Brain pericyte (primary cell): ENCODE measurements at regions not wholly inside any gene's neighbourhood (a gene's known extent, or its start where the extent isn't known, plus 50 kb on each side); places are given as distances from the start of the nearest gene placed in this dataset.

ENCODE experiments used
- DNase-seq: peaks from one replicate; pipeline ENCODE4 v3.0.0-alpha.2; 2012; ENCODE audit warnings: low read depth, low spot score

DNA sequence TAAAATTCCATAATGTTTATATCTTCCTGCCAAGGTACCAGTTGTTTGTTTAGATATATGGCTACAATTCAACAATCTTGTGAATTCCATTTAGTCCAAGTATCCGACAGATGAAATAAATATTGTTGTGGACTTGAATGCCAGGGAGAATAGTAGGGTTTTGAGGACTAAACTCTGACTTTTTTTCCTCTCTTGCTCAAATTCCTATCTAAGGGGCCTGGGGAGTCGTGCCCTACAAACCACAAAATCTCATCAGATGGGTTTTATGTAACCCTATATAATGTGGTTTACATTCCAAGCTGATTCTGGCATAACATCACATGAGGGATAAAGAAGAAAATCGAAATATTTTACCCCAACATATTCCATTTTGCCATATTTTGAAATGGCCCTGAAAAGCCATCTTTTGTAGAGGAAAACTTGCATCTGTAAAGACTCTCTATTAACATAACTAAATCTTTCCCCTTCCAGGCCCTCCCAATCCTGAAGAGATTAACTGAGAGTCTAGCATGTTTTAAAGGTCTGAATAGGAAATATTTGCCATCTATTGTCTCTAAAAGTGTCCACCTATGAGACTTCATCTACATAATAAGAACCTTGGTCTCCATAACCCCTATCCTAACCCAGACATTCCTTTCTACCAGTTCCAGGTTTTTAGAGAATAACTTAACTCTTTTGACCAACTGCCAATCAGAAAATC lies 184.7 kb upstream of the KITLG start:
- DNase-seq = no peak

DNA sequence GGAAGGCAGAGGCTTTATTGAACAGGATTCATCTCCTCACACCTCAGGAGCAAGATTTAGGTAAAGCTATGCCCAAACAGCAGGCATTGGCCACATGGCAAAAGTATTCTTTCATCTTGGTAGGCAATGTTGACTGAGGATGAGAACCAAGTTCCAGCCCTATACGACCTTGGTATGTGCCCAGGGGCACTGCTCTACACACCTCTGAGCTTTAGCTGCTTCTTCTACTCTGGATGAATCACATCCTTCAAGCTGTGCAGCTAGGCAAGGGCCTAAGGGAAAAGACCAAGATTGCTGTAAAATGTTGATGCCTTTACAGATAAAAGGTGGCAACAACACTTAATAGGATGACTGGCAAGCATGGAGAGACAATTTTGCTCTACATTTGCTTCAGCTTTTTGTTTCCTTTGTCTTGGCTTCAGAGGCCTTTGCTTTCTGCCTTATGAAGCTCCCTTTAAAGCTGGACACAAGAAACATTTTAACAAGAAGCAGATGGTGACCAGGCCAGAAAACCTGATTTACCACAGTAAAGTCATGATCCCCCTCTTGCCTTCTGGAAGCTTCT lies 183.3 kb upstream of the KITLG start:
- no peak for DNase-seq

- no peak for DNase-seq
Measured at GRCh38 chr12:88758176-88758575, 177.9 kb upstream of the KITLG start.

DNA sequence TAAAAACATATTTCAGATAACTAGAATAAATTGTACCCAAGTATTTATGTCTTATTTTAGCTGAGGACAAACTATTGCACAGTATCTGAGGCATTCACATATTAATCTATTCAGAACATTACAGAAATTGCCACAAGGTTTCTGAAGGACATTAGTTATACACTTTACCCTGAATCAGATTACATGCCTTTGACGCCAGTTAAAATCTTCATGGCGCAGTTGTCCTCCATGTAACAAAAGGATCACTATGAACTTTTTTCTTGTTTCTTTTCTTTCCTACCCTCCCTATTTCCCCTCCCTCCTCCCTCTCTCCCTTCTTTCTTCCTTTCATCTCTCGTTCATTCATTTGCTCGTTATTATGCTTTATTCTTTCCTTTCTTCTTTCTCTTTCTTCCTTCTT lies 176.6 kb upstream of the KITLG start:
- no peak for DNase-seq

GRCh38 chr12:88756153-88756552 lies 175.9 kb upstream of the KITLG start:
- DNase-seq = no peak

- DNase-seq = no peak
Measured at GRCh38 chr12:88753707-88754106, 173.4 kb upstream of the KITLG start.

GRCh38 chr12:88753066-88753465 lies 172.8 kb upstream of the KITLG start:
- DNase-seq = no peak

- DNase-seq = no peak
Measured at GRCh38 chr12:88752183-88752582, 171.9 kb upstream of the KITLG start.

DNA sequence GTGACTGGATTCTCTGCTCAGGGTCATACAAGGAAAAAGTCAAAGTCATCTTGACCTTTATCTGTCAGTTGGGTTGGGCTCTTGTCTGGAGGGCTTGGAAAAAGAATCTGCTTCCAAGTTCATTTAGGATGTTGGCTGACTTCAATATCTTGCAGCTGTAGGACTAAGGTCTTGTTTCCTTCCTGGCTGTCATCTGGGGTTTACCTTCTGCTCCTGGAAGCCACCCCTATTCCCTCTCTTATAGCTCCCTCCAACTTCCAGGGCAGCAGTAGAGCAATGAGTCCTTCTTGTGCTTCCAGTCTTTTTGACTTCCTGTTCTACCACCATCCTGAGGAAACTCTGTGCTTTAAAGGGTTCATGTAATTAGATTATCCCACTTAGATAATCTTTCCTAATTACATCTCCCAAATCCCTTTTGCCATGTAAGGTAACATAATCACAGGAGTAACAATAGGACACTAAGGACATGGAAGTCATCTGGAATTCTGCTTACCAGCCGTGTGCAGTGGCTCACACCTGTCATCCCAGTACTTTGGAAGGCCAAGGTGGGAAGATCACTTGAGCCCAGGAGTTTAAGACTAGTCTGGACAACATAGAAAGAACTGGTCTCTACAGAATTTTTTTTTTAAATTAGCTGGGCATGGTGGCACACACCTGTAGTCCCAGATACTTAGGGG lies 170.7 kb upstream of the KITLG start:
- no peak for DNase-seq

- DNase-seq = no peak
Measured at GRCh38 chr12:88746386-88746785, 166.1 kb upstream of the KITLG start.

GRCh38 chr12:88743946-88744685 lies 163.8 kb upstream of the KITLG start:
- no peak for DNase-seq

DNA sequence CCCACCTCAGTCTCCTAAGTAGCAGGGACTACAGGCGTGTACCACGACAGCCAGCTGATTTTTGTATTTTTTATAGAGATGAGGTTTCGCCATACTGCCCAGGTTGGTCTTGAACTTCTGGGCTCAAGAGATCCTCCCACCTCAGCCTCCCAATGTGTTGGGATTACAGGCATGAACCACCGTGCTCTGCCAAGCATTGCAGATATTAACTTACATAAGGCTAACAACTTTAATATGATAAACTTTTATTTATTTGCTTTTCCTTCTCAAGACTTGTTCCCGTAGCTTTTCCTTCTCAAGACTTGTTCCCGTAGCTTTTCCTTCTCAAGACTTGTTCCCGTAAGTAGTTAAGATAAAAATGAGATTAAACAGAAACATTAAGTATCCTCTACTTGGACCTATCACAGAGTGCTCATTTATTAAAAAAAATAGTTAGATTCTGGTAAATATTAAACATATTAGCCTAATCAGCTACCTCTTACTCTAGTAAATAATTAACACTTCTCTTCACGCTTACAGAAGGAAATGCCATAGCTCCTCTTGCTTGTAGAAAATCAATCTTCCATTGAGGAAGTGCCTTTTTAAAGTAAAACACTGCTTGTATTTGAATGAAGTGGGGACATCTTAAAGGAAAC lies 157.7 kb upstream of the KITLG start:
- DNase-seq = no peak

DNA sequence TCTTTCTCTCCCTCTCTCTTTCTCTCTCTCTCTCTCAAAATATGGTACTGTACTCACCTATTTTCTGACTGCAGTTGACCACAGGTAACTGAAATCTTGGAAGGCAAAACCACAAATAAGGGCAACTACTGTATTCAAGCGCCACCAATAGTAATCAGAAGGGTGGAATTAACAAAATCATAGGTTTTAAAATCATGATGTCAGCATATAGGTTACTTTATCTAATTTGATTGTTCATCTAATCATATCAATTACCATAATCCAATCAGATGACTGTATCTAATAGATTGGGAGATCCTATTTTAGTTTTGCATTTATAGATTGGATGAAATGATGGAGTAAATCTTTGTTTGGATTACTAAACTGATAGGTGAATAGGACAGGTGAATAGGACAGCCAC lies 155.8 kb upstream of the KITLG start:
- no peak for DNase-seq

DNA sequence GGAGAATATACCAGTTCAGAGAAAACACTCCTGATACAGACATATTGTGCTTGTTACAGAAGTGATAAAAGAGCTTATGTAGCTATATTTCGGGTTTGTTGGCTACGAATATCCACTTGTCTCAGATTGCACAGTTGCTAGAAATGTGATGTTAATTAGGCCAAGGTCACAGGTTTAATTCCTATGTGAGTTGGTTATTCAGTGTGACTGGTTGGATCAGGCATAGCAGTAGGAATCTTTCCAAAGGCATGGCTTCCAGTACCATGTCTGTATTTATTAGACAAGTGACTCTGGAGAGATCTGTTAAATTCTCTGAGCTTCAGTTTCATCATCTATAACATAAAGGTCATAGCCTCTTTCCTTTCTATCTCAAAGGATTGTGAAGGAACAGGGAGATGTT lies 152.7 kb upstream of the KITLG start:
- no peak for DNase-seq

GRCh38 chr12:88729196-88729595 lies 148.9 kb upstream of the KITLG start:
- no peak for DNase-seq

GRCh38 chr12:88726806-88727720 lies 146.8 kb upstream of the KITLG start:
- DNase-seq = no peak

- no peak for DNase-seq
Measured at GRCh38 chr12:88725592-88726143, 145.4 kb upstream of the KITLG start.

- DNase-seq = no peak
Measured at GRCh38 chr12:88723219-88723618, 142.9 kb upstream of the KITLG start.

DNA sequence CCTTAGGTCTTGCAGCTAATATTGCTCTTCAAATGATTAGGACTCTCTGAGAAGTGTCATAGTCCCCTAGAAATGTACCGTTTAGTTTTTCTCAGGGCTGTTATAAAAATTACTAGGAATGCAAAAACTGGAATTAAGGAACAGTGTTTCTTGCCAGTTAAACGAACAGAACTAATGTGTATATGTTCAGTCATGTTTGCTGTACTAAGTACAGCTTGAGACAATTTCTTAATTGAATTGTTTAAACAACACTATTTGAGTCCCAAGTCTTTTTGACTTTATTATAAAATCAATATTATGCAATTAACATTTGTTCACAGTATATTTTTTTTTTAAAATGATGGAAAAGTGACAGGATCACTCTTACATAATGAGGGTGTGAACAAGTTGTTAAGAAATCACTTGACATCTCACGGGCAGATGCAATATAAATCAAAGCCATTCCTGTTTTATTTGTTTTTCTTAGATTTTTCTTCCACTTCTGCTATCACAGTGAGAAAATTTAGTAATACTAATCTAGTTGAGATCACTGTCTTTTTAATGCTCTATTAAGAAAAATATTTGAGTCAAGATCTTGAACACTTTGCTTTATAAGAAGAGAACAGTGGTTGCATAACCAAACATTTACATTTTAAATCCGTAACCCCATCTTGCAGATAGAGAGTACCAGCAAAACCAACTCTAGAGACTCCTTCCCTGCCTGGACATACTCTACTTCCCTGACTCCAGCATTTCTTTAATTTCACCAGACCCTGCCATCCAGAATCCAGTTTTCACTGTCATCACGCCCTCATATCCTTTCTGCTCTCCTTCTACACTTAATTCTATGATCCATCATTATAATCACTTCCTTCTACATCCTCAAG lies 140.7 kb upstream of the KITLG start:
- no peak for DNase-seq

DNA sequence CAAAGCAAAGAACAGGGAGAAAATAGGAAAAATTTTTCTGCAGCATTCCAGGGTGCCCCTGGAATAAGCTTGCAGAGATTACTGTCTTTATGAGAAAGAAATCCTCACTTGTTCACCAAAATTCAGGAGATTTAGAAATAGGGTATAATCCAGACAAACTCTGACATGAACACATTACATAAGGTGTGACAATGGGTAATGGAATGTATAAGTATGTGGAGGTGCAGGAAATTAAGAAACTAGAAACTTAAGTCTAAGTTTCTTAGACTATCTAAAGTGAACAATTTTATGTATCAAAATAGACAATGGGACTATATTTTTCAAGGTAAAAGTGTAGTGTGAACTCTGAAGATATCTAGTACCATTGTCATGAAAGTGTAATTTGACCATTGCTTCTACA lies 140.0 kb upstream of the KITLG start:
- no peak for DNase-seq
